ENCODE measurements at regions not wholly inside any gene's neighbourhood (a gene's known extent, or its start where the extent isn't known, plus 50 kb on each side); places are given as distances from the start of the nearest gene placed in this dataset.
A peak's percentile ranks its signal among the peaks of the same experiment; 100 is the strongest.

GRCh38 chr9:69955536-69956355 lies 87.9 kb upstream of the MAMDC2 start:
- no peak for DNase-seq (ENCODE audit: low read depth in 6 of 9, low spot score in 9 of 9)

DNA sequence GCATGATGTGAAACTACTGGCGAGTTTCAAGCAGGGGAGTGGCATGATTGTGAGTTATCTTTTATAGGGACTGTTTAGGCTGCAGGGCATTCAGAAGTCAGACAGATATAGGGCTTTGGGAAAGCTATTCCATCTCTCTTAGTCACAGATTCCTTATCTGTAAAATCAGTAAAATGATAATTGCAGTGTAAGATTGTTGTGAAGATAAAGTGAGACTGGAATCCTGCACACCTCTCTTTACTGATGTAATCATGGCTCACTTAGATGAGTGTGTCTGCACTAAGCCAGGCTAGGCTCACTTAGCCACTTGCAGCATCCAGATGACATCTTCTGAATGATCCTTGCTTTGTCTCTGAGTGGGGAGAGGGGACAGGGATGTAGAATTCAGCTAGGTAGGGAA lies 81.8 kb upstream of the MAMDC2 start:
- Histone ChIP-seq H3K27ac (ENCODE audit: low read depth in 1 of 2, low read length in 1 of 2) (no peak overlapping the region), H3K27me3 (ENCODE audit: control insufficient read depth in 2 of 2, insufficient read depth in 1 of 2, low read length in 1 of 2) (no peaks in the 10 kb centered on the region), H3K4me3 (ENCODE audit: low read length in 2 of 2) (no peak overlapping the region), H3K4me1 (ENCODE audit: control insufficient read depth in 2 of 2, insufficient read depth in 2 of 2, low read length in 2 of 2) (no peaks in the 10 kb centered on the region), H3K36me3 (ENCODE audit: control insufficient read depth in 2 of 2, insufficient read depth in 2 of 2, low read length in 1 of 2) (no peaks in the 10 kb centered on the region), H3K9me3 (ENCODE audit: control insufficient read depth in 2 of 2, insufficient read depth in 1 of 2, low read length in 1 of 2) (no peaks in the 10 kb centered on the region)
- 84% methylated on average over 1 of the region's 1 CpG for WGBS
- no peak for DNase-seq (ENCODE audit: low read depth in 6 of 9, low spot score in 9 of 9)

More at GRCh38 chr9:69955536-69956355, 87.9 kb upstream of the MAMDC2 start:
- WGBS, result 85% methylated on average over 6 of the region's 6 CpGs
- H3K4me1 ChIP-seq (ENCODE audit: control insufficient read depth in 2 of 2, insufficient read depth in 2 of 2, low read length in 2 of 2), result no peaks in the 10 kb centered on the region
- no peaks in the 10 kb centered on the region for H3K36me3 ChIP-seq (ENCODE audit: control insufficient read depth in 2 of 2, insufficient read depth in 2 of 2, low read length in 1 of 2)
- H3K9me3 ChIP-seq (ENCODE audit: control insufficient read depth in 2 of 2, insufficient read depth in 1 of 2, low read length in 1 of 2), result no peaks in the 10 kb centered on the region
- H3K4me3 ChIP-seq (ENCODE audit: low read length in 2 of 2), result no peak overlapping the region
- no peaks in the 10 kb centered on the region for H3K27me3 ChIP-seq (ENCODE audit: control insufficient read depth in 2 of 2, insufficient read depth in 1 of 2, low read length in 1 of 2)
- no peak overlapping the region for H3K27ac ChIP-seq (ENCODE audit: low read depth in 1 of 2, low read length in 1 of 2)

DNA sequence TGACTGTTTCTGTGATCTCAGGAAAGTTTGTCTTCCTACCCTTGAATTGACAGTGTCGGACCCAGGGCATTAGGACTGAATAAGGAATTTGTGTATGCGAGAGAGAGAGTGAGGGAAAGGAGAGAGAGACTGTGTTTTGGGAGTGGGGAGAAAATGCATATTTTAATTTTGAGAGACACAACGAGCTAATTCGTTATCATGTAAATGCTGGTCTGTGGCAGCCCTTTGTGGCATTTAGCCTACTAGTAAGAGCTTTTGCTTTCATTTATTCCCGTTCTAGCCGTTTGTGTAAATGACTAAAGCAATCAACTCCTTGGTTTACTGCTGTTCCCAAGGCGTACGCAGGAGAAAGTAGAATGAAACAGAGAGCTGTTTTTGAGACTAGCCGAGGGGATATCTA lies 79.8 kb upstream of the MAMDC2 start:
- no peaks in the 10 kb centered on the region for H3K36me3 ChIP-seq (ENCODE audit: control insufficient read depth in 2 of 2, insufficient read depth in 2 of 2, low read length in 1 of 2)
- H3K4me3 ChIP-seq (ENCODE audit: low read length in 2 of 2), result no peak overlapping the region
- H3K27ac ChIP-seq (ENCODE audit: low read depth in 1 of 2, low read length in 1 of 2), result no peak overlapping the region
- no peak for DNase-seq (ENCODE audit: low read depth in 6 of 9, low spot score in 9 of 9)
- 77% methylated on average over 9 of the region's 9 CpGs for WGBS
- no peaks in the 10 kb centered on the region for H3K4me1 ChIP-seq (ENCODE audit: control insufficient read depth in 2 of 2, insufficient read depth in 2 of 2, low read length in 2 of 2)
- H3K27me3 ChIP-seq (ENCODE audit: control insufficient read depth in 2 of 2, insufficient read depth in 1 of 2, low read length in 1 of 2), result no peaks in the 10 kb centered on the region
- no peaks in the 10 kb centered on the region for H3K9me3 ChIP-seq (ENCODE audit: control insufficient read depth in 2 of 2, insufficient read depth in 1 of 2, low read length in 1 of 2)

GRCh38 chr9:69964446-69964845 lies 79.2 kb upstream of the MAMDC2 start:
- Histone ChIP-seq H3K36me3 (ENCODE audit: control insufficient read depth in 2 of 2, insufficient read depth in 2 of 2, low read length in 1 of 2) (no peaks in the 10 kb centered on the region), H3K27ac (ENCODE audit: low read depth in 1 of 2, low read length in 1 of 2) (no peak overlapping the region), H3K27me3 (ENCODE audit: control insufficient read depth in 2 of 2, insufficient read depth in 1 of 2, low read length in 1 of 2) (no peaks in the 10 kb centered on the region), H3K4me3 (ENCODE audit: low read length in 2 of 2) (no peak overlapping the region), H3K9me3 (ENCODE audit: control insufficient read depth in 2 of 2, insufficient read depth in 1 of 2, low read length in 1 of 2) (no peaks in the 10 kb centered on the region), H3K4me1 (ENCODE audit: control insufficient read depth in 2 of 2, insufficient read depth in 2 of 2, low read length in 2 of 2) (no peaks in the 10 kb centered on the region)
- DNase-seq (ENCODE audit: low read depth in 6 of 9, low spot score in 9 of 9), result no peak
- WGBS, result 96% methylated on average over 1 of the region's 1 CpG

GRCh38 chr9:69965416-69966145 lies 78.1 kb upstream of the MAMDC2 start:
- H3K27me3 ChIP-seq (ENCODE audit: control insufficient read depth in 2 of 2, insufficient read depth in 1 of 2, low read length in 1 of 2), result no peaks in the 10 kb centered on the region
- H3K4me3 ChIP-seq (ENCODE audit: low read length in 2 of 2), result no peak overlapping the region
- H3K4me1 ChIP-seq (ENCODE audit: control insufficient read depth in 2 of 2, insufficient read depth in 2 of 2, low read length in 2 of 2), result no peaks in the 10 kb centered on the region
- H3K9me3 ChIP-seq (ENCODE audit: control insufficient read depth in 2 of 2, insufficient read depth in 1 of 2, low read length in 1 of 2), result no peaks in the 10 kb centered on the region
- 94% methylated on average over 6 of the region's 6 CpGs for WGBS
- H3K27ac ChIP-seq (ENCODE audit: low read depth in 1 of 2, low read length in 1 of 2), result no peak overlapping the region
- no peak for DNase-seq (ENCODE audit: low read depth in 6 of 9, low spot score in 9 of 9)
- no peaks in the 10 kb centered on the region for H3K36me3 ChIP-seq (ENCODE audit: control insufficient read depth in 2 of 2, insufficient read depth in 2 of 2, low read length in 1 of 2)

DNA sequence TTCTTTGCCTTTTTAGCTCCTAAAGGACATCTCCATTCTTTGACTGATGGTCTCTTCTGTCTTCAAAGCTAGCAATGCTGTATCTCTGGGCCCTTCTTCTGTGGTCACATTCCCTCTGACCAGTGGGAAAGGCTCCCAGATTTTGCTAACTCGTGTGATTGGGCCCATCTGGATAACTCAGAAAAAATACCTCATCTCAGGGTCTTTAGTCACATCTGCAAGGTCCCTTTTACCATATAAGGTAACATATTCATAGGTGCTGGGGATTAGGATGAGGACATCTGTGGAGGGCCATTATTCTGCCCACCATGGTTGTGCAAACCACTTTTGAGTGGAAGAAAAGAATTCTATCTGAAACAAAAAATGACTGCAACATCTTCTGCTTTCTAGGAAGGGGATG lies 76.3 kb upstream of the MAMDC2 start:
- Histone ChIP-seq H3K36me3 (ENCODE audit: control insufficient read depth in 2 of 2, insufficient read depth in 2 of 2, low read length in 1 of 2) (no peaks in the 10 kb centered on the region), H3K4me3 (ENCODE audit: low read length in 2 of 2) (no peak overlapping the region), H3K27ac (ENCODE audit: low read depth in 1 of 2, low read length in 1 of 2) (no peak overlapping the region), H3K9me3 (ENCODE audit: control insufficient read depth in 2 of 2, insufficient read depth in 1 of 2, low read length in 1 of 2) (no peaks in the 10 kb centered on the region), H3K27me3 (ENCODE audit: control insufficient read depth in 2 of 2, insufficient read depth in 1 of 2, low read length in 1 of 2) (no peaks in the 10 kb centered on the region), H3K4me1 (ENCODE audit: control insufficient read depth in 2 of 2, insufficient read depth in 2 of 2, low read length in 2 of 2) (no peaks in the 10 kb centered on the region)
- 77% methylated on average over 1 of the region's 1 CpG for WGBS
- no peak for DNase-seq (ENCODE audit: low read depth in 6 of 9, low spot score in 9 of 9)

DNA sequence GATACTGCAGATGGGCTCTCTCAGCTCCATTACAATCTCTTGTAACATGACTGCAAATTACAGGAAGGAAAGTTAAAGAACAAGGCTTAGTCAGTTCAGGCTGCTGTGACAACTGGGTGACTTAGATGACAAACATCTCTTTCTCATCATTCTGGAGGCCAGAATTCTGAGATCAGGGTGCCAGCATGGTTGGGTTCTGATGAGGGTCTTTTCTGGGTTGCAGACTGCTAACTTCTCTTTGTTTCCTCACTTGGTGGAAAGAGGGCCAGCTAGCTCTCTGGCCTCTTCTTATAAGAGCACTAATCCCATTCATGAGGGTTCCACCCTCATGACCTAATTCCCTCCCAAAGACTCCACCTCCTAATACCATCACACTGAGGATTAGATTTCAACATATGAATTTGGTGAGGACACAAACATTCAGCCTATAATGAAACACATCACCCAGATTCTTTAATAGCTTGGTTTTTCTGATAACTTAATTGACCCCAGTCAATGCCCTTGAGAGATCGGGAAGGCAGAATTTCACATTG lies 73.6 kb upstream of the MAMDC2 start:
- Histone ChIP-seq H3K27ac (ENCODE audit: low read depth in 1 of 2, low read length in 1 of 2) (no peak overlapping the region), H3K4me3 (ENCODE audit: low read length in 2 of 2) (no peak overlapping the region), H3K27me3 (ENCODE audit: control insufficient read depth in 2 of 2, insufficient read depth in 1 of 2, low read length in 1 of 2) (no peaks in the 10 kb centered on the region), H3K9me3 (ENCODE audit: control insufficient read depth in 2 of 2, insufficient read depth in 1 of 2, low read length in 1 of 2) (no peaks in the 10 kb centered on the region), H3K4me1 (ENCODE audit: control insufficient read depth in 2 of 2, insufficient read depth in 2 of 2, low read length in 2 of 2) (no peaks in the 10 kb centered on the region), H3K36me3 (ENCODE audit: control insufficient read depth in 2 of 2, insufficient read depth in 2 of 2, low read length in 1 of 2) (no peaks in the 10 kb centered on the region)
- DNase-seq (ENCODE audit: low read depth in 6 of 9, low spot score in 9 of 9), result no peak
- WGBS, result 97% methylated on average over 1 of the region's 1 CpG

DNA sequence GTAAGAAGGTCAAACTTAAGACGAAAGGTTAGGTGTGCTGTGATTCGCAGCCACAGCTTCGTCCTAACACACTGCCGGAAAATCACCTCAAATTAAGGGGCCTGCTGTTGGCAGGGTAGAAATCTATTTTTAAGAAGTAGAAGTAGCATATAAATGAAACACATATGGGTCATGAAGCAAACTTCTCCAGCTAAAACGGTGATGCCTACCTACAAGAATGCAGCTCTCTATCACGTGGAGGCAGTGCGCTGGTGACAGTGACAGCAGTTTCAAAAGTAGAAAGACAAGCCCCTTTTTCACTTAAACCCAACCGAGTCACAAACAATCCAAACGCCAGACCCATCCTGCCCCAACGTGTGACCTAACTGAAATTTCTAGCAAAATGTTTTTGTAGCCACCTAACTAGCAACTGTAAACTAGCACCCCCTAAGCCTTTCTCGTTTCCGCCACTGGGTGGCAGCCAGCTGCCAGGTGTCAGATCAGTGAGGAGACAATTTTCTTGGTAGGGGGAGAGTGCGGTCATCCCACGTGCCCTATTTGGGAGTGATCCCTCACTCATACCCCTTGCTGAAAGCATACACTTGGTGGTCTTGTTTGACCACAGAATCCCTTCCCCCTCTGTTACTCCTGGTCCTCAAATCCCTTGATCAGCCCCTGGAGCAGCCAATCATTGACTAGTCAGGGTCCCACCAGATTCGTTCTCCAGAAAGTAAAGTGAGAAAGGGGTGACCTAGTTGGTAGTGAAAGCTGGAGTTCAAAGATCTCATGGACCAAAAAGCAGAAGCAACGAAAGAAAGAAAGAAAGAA lies 71.8 kb upstream of the MAMDC2 start:
- no peaks in the 10 kb centered on the region for H3K27me3 ChIP-seq (ENCODE audit: control insufficient read depth in 2 of 2, insufficient read depth in 1 of 2, low read length in 1 of 2)
- no peaks in the 10 kb centered on the region for H3K4me1 ChIP-seq (ENCODE audit: control insufficient read depth in 2 of 2, insufficient read depth in 2 of 2, low read length in 2 of 2)
- no peak overlapping the region for H3K4me3 ChIP-seq (ENCODE audit: low read length in 2 of 2)
- no peaks in the 10 kb centered on the region for H3K36me3 ChIP-seq (ENCODE audit: control insufficient read depth in 2 of 2, insufficient read depth in 2 of 2, low read length in 1 of 2)
- no peaks in the 10 kb centered on the region for H3K9me3 ChIP-seq (ENCODE audit: control insufficient read depth in 2 of 2, insufficient read depth in 1 of 2, low read length in 1 of 2)
- H3K27ac ChIP-seq (ENCODE audit: low read depth in 1 of 2, low read length in 1 of 2), result no peak overlapping the region
- 51% methylated on average over 16 of the region's 16 CpGs for WGBS
- DNase-seq (ENCODE audit: low read depth in 6 of 9, low spot score in 9 of 9), result peak in 4 of 9 donors; percentile 1 to 24 (median 13)
